ENCODE measurements at regions not wholly inside any gene's neighbourhood (a gene's known extent, or its start where the extent isn't known, plus 50 kb on each side); places are given as distances from the start of the nearest gene placed in this dataset.

DNA sequence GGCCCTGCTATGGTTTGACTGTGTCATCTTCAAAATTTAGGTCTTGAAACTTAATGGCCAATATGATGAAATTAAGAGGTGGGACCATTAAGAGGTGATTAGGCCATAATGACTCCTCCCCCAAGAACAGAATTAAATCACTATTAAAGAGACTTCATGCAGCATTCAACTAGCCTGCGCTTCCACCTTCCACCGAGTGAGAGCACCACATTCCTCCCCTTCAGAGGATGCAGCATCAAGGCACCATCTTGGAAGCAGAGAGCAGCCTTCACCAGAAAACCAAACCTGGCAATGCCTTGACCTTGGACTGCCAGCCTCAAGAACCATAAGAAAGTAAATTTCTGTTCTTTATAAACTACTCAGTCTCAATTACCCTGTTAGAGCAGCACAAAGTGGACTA, 371.1 kb upstream of the NFE2L3 start:
- Histone ChIP-seq H3K9ac (ENCODE audit: low read length) (no peak overlapping the region), H3K79me2 (ENCODE audit: insufficient read depth, low read length) (no peaks in the 10 kb centered on the region), H3K4me1 (ENCODE audit: insufficient read depth, low read length) (no peaks in the 10 kb centered on the region), H3K4me3 (ENCODE audit: insufficient read depth, low read depth, low read length) (no peak overlapping the region), H3K27ac (ENCODE audit: low read depth, low read length) (no peak overlapping the region), H4K20me1 (ENCODE audit: insufficient read depth, low read length) (no peaks in the 10 kb centered on the region), H2AFZ (ENCODE audit: low read depth, low read length) (no peak overlapping the region), H3K27me3 (ENCODE audit: insufficient read depth, low read length) (no peaks in the 10 kb centered on the region), H3K9me3 (ENCODE audit: insufficient read depth, low read depth, low read length) (peaks cover 4% of the 10 kb centered on the region), H3K4me2 (ENCODE audit: low read length) (no peak overlapping the region), H3K36me3 (ENCODE audit: insufficient read depth, low read length) (no peaks in the 10 kb centered on the region)
- H3K4me1 Mint-ChIP-seq (ENCODE audit: low read depth, unreplicated experiment), result no peaks in the 10 kb centered on the region
- H3K4me3 Mint-ChIP-seq (ENCODE audit: unreplicated experiment), result no peak overlapping the region
- TF ChIP-seq, protein P1, sequence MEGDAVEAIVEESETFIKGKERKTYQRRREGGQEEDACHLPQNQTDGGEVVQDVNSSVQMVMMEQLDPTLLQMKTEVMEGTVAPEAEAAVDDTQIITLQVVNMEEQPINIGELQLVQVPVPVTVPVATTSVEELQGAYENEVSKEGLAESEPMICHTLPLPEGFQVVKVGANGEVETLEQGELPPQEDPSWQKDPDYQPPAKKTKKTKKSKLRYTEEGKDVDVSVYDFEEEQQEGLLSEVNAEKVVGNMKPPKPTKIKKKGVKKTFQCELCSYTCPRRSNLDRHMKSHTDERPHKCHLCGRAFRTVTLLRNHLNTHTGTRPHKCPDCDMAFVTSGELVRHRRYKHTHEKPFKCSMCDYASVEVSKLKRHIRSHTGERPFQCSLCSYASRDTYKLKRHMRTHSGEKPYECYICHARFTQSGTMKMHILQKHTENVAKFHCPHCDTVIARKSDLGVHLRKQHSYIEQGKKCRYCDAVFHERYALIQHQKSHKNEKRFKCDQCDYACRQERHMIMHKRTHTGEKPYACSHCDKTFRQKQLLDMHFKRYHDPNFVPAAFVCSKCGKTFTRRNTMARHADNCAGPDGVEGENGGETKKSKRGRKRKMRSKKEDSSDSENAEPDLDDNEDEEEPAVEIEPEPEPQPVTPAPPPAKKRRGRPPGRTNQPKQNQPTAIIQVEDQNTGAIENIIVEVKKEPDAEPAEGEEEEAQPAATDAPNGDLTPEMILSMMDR (IDR thresholded peaks at IDR 0.05; ENCODE audit: insufficient read depth, low read depth, low read length), result no peak
- no peak for TF ChIP-seq EZH2 (IDR thresholded peaks at IDR 0.05; ENCODE audit: insufficient read depth, low read length)
- FAIRE-seq (no peak), DNase-seq (ENCODE audit: low read depth) (no peak)
- H3K9me3 Mint-ChIP-seq (ENCODE audit: unreplicated experiment), result peaks cover 2% of the 10 kb centered on the region
- H3K27ac Mint-ChIP-seq (ENCODE audit: unreplicated experiment), result no peak overlapping the region
- peaks cover 4% of the 10 kb centered on the region for H3K27me3 Mint-ChIP-seq (ENCODE audit: low read depth, unreplicated experiment)
- H3K36me3 Mint-ChIP-seq (ENCODE audit: low read depth, unreplicated experiment), result no peaks in the 10 kb centered on the region

DNA sequence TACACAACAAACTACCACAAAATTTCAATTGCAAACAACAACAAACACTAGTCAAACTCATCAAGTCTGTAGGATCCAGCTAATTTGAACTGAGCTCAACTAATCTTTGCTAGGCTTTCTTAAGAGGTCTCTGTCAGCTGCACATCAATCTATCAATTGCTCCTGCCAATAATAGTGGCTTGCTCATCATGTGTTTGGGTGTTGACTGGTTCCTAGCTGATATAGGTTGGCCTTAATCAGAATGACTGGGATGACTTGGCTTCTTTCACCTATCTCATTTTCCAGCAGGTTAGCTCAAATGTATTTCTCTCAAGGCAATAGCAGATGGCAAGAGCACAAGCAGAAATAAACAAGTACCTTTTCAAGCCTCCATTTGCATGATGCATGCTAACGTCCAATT, 370.3 kb upstream of the NFE2L3 start:
- TF ChIP-seq, protein P1 (IDR thresholded peaks at IDR 0.05; ENCODE audit: insufficient read depth, low read depth, low read length), result no peak
- TF ChIP-seq EZH2 (IDR thresholded peaks at IDR 0.05; ENCODE audit: insufficient read depth, low read length), result no peak
- Histone ChIP-seq H3K4me2 (ENCODE audit: low read length) (no peak overlapping the region), H4K20me1 (ENCODE audit: insufficient read depth, low read length) (no peaks in the 10 kb centered on the region), H3K27ac (ENCODE audit: low read depth, low read length) (no peak overlapping the region), H3K4me1 (ENCODE audit: insufficient read depth, low read length) (no peaks in the 10 kb centered on the region), H2AFZ (ENCODE audit: low read depth, low read length) (no peak overlapping the region), H3K4me3 (ENCODE audit: insufficient read depth, low read depth, low read length) (no peak overlapping the region), H3K9me3 (ENCODE audit: insufficient read depth, low read depth, low read length) (peaks cover 4% of the 10 kb centered on the region), H3K36me3 (ENCODE audit: insufficient read depth, low read length) (no peaks in the 10 kb centered on the region), H3K9ac (ENCODE audit: low read length) (no peak overlapping the region), H3K27me3 (ENCODE audit: insufficient read depth, low read length) (no peaks in the 10 kb centered on the region), H3K79me2 (ENCODE audit: insufficient read depth, low read length) (no peaks in the 10 kb centered on the region)
- DNase-seq (ENCODE audit: low read depth) (no peak), FAIRE-seq (no peak)
- Mint-ChIP-seq H3K36me3 (ENCODE audit: low read depth, unreplicated experiment) (no peaks in the 10 kb centered on the region), H3K4me3 (ENCODE audit: unreplicated experiment) (no peak overlapping the region), H3K27ac (ENCODE audit: unreplicated experiment) (no peak overlapping the region), H3K9me3 (ENCODE audit: unreplicated experiment) (peaks cover 2% of the 10 kb centered on the region), H3K27me3 (ENCODE audit: low read depth, unreplicated experiment) (peaks cover 4% of the 10 kb centered on the region), H3K4me1 (ENCODE audit: low read depth, unreplicated experiment) (no peaks in the 10 kb centered on the region)

DNA sequence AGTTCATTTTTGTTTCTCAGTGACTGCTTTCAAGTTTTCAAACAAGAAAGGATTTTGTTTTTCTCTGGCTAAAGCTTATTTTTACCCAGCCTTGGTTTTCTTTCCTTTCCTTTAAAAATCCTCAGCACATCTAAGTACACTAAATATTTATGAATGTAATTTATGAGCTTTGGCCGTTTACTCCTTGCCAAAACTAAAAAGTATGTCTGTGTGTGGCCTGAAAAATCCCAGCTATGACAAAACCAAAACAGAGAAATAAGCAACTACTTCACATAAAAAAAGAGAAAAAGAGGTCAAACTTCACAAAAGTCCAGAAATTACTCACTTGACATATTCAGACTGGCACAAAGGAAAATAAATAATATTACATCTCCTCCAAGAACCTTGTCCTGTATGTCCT, 365.1 kb upstream of the NFE2L3 start:
- H3K9me3 ChIP-seq (ENCODE audit: insufficient read depth, low read depth, low read length), result no peaks in the 10 kb centered on the region
- no peaks in the 10 kb centered on the region for H3K27me3 Mint-ChIP-seq (ENCODE audit: low read depth, unreplicated experiment)
- TF ChIP-seq, protein P1 (IDR thresholded peaks at IDR 0.05; ENCODE audit: insufficient read depth, low read depth, low read length), result no peak
- TF ChIP-seq EZH2 (IDR thresholded peaks at IDR 0.05; ENCODE audit: insufficient read depth, low read length), result no peak
- DNase-seq (ENCODE audit: low read depth) (no peak), FAIRE-seq (no peak)
- H3K27ac ChIP-seq (ENCODE audit: low read depth, low read length), result no peak overlapping the region
- no peak overlapping the region for H2AFZ ChIP-seq (ENCODE audit: low read depth, low read length)
- H3K79me2 ChIP-seq (ENCODE audit: insufficient read depth, low read length), result no peaks in the 10 kb centered on the region
- H3K27me3 ChIP-seq (ENCODE audit: insufficient read depth, low read length), result no peaks in the 10 kb centered on the region
- H3K36me3 Mint-ChIP-seq (ENCODE audit: low read depth, unreplicated experiment), result no peaks in the 10 kb centered on the region
- H4K20me1 ChIP-seq (ENCODE audit: insufficient read depth, low read length), result no peaks in the 10 kb centered on the region
- peaks cover 7% of the 10 kb centered on the region for H3K4me1 Mint-ChIP-seq (ENCODE audit: low read depth, unreplicated experiment)
- no peak overlapping the region for H3K4me3 ChIP-seq (ENCODE audit: insufficient read depth, low read depth, low read length)
- no peak overlapping the region for H3K4me3 Mint-ChIP-seq (ENCODE audit: unreplicated experiment)
- H3K9me3 Mint-ChIP-seq (ENCODE audit: unreplicated experiment), result no peaks in the 10 kb centered on the region
- no peaks in the 10 kb centered on the region for H3K36me3 ChIP-seq (ENCODE audit: insufficient read depth, low read length)
- H3K4me2 ChIP-seq (ENCODE audit: low read length), result no peak overlapping the region
- no peaks in the 10 kb centered on the region for H3K4me1 ChIP-seq (ENCODE audit: insufficient read depth, low read length)
- no peak overlapping the region for H3K27ac Mint-ChIP-seq (ENCODE audit: unreplicated experiment)
- no peak overlapping the region for H3K9ac ChIP-seq (ENCODE audit: low read length)

All from astrocyte (in vitro differentiated cells and primary cell).